ENCODE measurements at regions not wholly inside any gene's neighbourhood (a gene's known extent, or its start where the extent isn't known, plus 50 kb on each side); places are given as distances from the start of the nearest gene placed in this dataset.

- no peak overlapping the region for H3K27ac ChIP-seq (ENCODE audit: low read length)
- no peaks in the 10 kb centered on the region for H3K36me3 ChIP-seq (ENCODE audit: control insufficient read depth, insufficient read depth, low read length)
- no peaks in the 10 kb centered on the region for H3K9me3 ChIP-seq (ENCODE audit: control insufficient read depth, low read depth, low read length)
- 100% methylated on average over 1 of the region's 1 CpG for WGBS (ENCODE audit: insufficient coverage, low lambda C conversion rate)
- H3K27me3 ChIP-seq (ENCODE audit: control insufficient read depth, insufficient read depth, low read length) = no peaks in the 10 kb centered on the region
- H3K4me1 ChIP-seq (ENCODE audit: control insufficient read depth, insufficient read depth, low read length) = no peaks in the 10 kb centered on the region
- DNase-seq = no peak
- H3K4me3 ChIP-seq (ENCODE audit: low read length) = no peak overlapping the region
Measured at GRCh38 chr12:60114169-60114568, 518.3 kb downstream of the SLC16A7 start.

GRCh38 chr12:60119327-60119726 is 523.5 kb downstream of the SLC16A7 start:
- no peaks in the 10 kb centered on the region for H3K27me3 ChIP-seq (ENCODE audit: control insufficient read depth, insufficient read depth, low read length)
- H3K27ac ChIP-seq (ENCODE audit: low read length) = no peak overlapping the region
- no peaks in the 10 kb centered on the region for H3K36me3 ChIP-seq (ENCODE audit: control insufficient read depth, insufficient read depth, low read length)
- H3K4me1 ChIP-seq (ENCODE audit: control insufficient read depth, insufficient read depth, low read length) = no peaks in the 10 kb centered on the region
- DNase-seq = no peak
- H3K4me3 ChIP-seq (ENCODE audit: low read length) = no peak overlapping the region
- H3K9me3 ChIP-seq (ENCODE audit: control insufficient read depth, low read depth, low read length) = no peaks in the 10 kb centered on the region
- WGBS (ENCODE audit: insufficient coverage, low lambda C conversion rate) = no CpG with 5 or more reads among the region's 2 CpGs

GRCh38 chr12:60120199-60120598 is 524.4 kb downstream of the SLC16A7 start:
- DNase-seq = no peak
- Histone ChIP-seq H3K36me3 (ENCODE audit: control insufficient read depth, insufficient read depth, low read length) (no peaks in the 10 kb centered on the region), H3K27me3 (ENCODE audit: control insufficient read depth, insufficient read depth, low read length) (no peaks in the 10 kb centered on the region), H3K27ac (ENCODE audit: low read length) (no peak overlapping the region), H3K9me3 (ENCODE audit: control insufficient read depth, low read depth, low read length) (no peaks in the 10 kb centered on the region), H3K4me3 (ENCODE audit: low read length) (no peak overlapping the region), H3K4me1 (ENCODE audit: control insufficient read depth, insufficient read depth, low read length) (no peaks in the 10 kb centered on the region)
- WGBS (ENCODE audit: insufficient coverage, low lambda C conversion rate) = 100% methylated on average over 3 of the region's 5 CpGs

GRCh38 chr12:60123557-60123956 is 527.7 kb downstream of the SLC16A7 start:
- Histone ChIP-seq H3K36me3 (ENCODE audit: control insufficient read depth, insufficient read depth, low read length) (no peaks in the 10 kb centered on the region), H3K4me3 (ENCODE audit: low read length) (no peak overlapping the region), H3K27ac (ENCODE audit: low read length) (no peak overlapping the region), H3K4me1 (ENCODE audit: control insufficient read depth, insufficient read depth, low read length) (no peaks in the 10 kb centered on the region), H3K9me3 (ENCODE audit: control insufficient read depth, low read depth, low read length) (no peaks in the 10 kb centered on the region), H3K27me3 (ENCODE audit: control insufficient read depth, insufficient read depth, low read length) (no peaks in the 10 kb centered on the region)
- DNase-seq = no peak
- 36% methylated on average over 1 of the region's 1 CpG for WGBS (ENCODE audit: insufficient coverage, low lambda C conversion rate)

GRCh38 chr12:60137513-60137912 is 541.7 kb downstream of the SLC16A7 start:
- no peaks in the 10 kb centered on the region for H3K9me3 ChIP-seq (ENCODE audit: control insufficient read depth, low read depth, low read length)
- no peak overlapping the region for H3K4me3 ChIP-seq (ENCODE audit: low read length)
- 100% methylated on average over 1 of the region's 1 CpG for WGBS (ENCODE audit: insufficient coverage, low lambda C conversion rate)
- no peaks in the 10 kb centered on the region for H3K4me1 ChIP-seq (ENCODE audit: control insufficient read depth, insufficient read depth, low read length)
- no peak for DNase-seq
- no peak overlapping the region for H3K27ac ChIP-seq (ENCODE audit: low read length)
- H3K36me3 ChIP-seq (ENCODE audit: control insufficient read depth, insufficient read depth, low read length) = no peaks in the 10 kb centered on the region
- H3K27me3 ChIP-seq (ENCODE audit: control insufficient read depth, insufficient read depth, low read length) = no peaks in the 10 kb centered on the region

GRCh38 chr12:60138526-60138925 is 542.7 kb downstream of the SLC16A7 start:
- H3K27ac ChIP-seq (ENCODE audit: low read length) = no peak overlapping the region
- WGBS (ENCODE audit: insufficient coverage, low lambda C conversion rate) = 100% methylated on average over 1 of the region's 1 CpG
- no peaks in the 10 kb centered on the region for H3K36me3 ChIP-seq (ENCODE audit: control insufficient read depth, insufficient read depth, low read length)
- no peak overlapping the region for H3K4me3 ChIP-seq (ENCODE audit: low read length)
- H3K9me3 ChIP-seq (ENCODE audit: control insufficient read depth, low read depth, low read length) = no peaks in the 10 kb centered on the region
- H3K27me3 ChIP-seq (ENCODE audit: control insufficient read depth, insufficient read depth, low read length) = no peaks in the 10 kb centered on the region
- H3K4me1 ChIP-seq (ENCODE audit: control insufficient read depth, insufficient read depth, low read length) = no peaks in the 10 kb centered on the region
- no peak for DNase-seq

- Histone ChIP-seq H3K27me3 (ENCODE audit: control insufficient read depth, insufficient read depth, low read length) (no peaks in the 10 kb centered on the region), H3K27ac (ENCODE audit: low read length) (no peak overlapping the region), H3K4me3 (ENCODE audit: low read length) (no peak overlapping the region), H3K9me3 (ENCODE audit: control insufficient read depth, low read depth, low read length) (peaks cover 2% of the 10 kb centered on the region), H3K4me1 (ENCODE audit: control insufficient read depth, insufficient read depth, low read length) (no peaks in the 10 kb centered on the region), H3K36me3 (ENCODE audit: control insufficient read depth, insufficient read depth, low read length) (no peaks in the 10 kb centered on the region)
- 14% methylated on average over 1 of the region's 1 CpG for WGBS (ENCODE audit: insufficient coverage, low lambda C conversion rate)
- no peak for DNase-seq
Measured at GRCh38 chr12:60144395-60144794, 548.6 kb downstream of the SLC16A7 start.

- Histone ChIP-seq H3K27ac (ENCODE audit: low read length) (no peak overlapping the region), H3K36me3 (ENCODE audit: control insufficient read depth, insufficient read depth, low read length) (no peaks in the 10 kb centered on the region), H3K27me3 (ENCODE audit: control insufficient read depth, insufficient read depth, low read length) (no peaks in the 10 kb centered on the region), H3K4me3 (ENCODE audit: low read length) (no peak overlapping the region), H3K9me3 (ENCODE audit: control insufficient read depth, low read depth, low read length) (peaks cover 2% of the 10 kb centered on the region), H3K4me1 (ENCODE audit: control insufficient read depth, insufficient read depth, low read length) (no peaks in the 10 kb centered on the region)
- no peak for DNase-seq
- WGBS (ENCODE audit: insufficient coverage, low lambda C conversion rate) = 100% methylated on average over 1 of the region's 2 CpGs
Measured at GRCh38 chr12:60148109-60148508, 552.3 kb downstream of the SLC16A7 start.

- no peaks in the 10 kb centered on the region for H3K36me3 ChIP-seq (ENCODE audit: control insufficient read depth, insufficient read depth, low read length)
- no peak overlapping the region for H3K27ac ChIP-seq (ENCODE audit: low read length)
- H3K4me3 ChIP-seq (ENCODE audit: low read length) = no peak overlapping the region
- H3K9me3 ChIP-seq (ENCODE audit: control insufficient read depth, low read depth, low read length) = peaks cover 2% of the 10 kb centered on the region
- no peak for DNase-seq
- no peaks in the 10 kb centered on the region for H3K4me1 ChIP-seq (ENCODE audit: control insufficient read depth, insufficient read depth, low read length)
- no peaks in the 10 kb centered on the region for H3K27me3 ChIP-seq (ENCODE audit: control insufficient read depth, insufficient read depth, low read length)
Measured at GRCh38 chr12:60148831-60149230, 553.0 kb downstream of the SLC16A7 start.

GRCh38 chr12:60152756-60153155 is 556.9 kb downstream of the SLC16A7 start:
- Histone ChIP-seq H3K9me3 (ENCODE audit: control insufficient read depth, low read depth, low read length) (no peaks in the 10 kb centered on the region), H3K27me3 (ENCODE audit: control insufficient read depth, insufficient read depth, low read length) (no peaks in the 10 kb centered on the region), H3K36me3 (ENCODE audit: control insufficient read depth, insufficient read depth, low read length) (no peaks in the 10 kb centered on the region), H3K4me3 (ENCODE audit: low read length) (no peak overlapping the region), H3K4me1 (ENCODE audit: control insufficient read depth, insufficient read depth, low read length) (no peaks in the 10 kb centered on the region), H3K27ac (ENCODE audit: low read length) (peak overlapping the region; percentile 21)
- DNase-seq = no peak
- 80% methylated on average over 1 of the region's 1 CpG for WGBS (ENCODE audit: insufficient coverage, low lambda C conversion rate)

- Histone ChIP-seq H3K27ac (ENCODE audit: low read length) (no peak overlapping the region), H3K4me1 (ENCODE audit: control insufficient read depth, insufficient read depth, low read length) (no peaks in the 10 kb centered on the region), H3K4me3 (ENCODE audit: low read length) (no peak overlapping the region), H3K9me3 (ENCODE audit: control insufficient read depth, low read depth, low read length) (no peaks in the 10 kb centered on the region), H3K27me3 (ENCODE audit: control insufficient read depth, insufficient read depth, low read length) (no peaks in the 10 kb centered on the region), H3K36me3 (ENCODE audit: control insufficient read depth, insufficient read depth, low read length) (no peaks in the 10 kb centered on the region)
- WGBS (ENCODE audit: insufficient coverage, low lambda C conversion rate) = 100% methylated on average over 1 of the region's 1 CpG
- no peak for DNase-seq
Measured at GRCh38 chr12:60159761-60160160, 563.9 kb downstream of the SLC16A7 start.
